Colonic mucosa (tissue), 4 donors: ENCODE measurements at regions not wholly inside any gene's neighbourhood (a gene's known extent, or its start where the extent isn't known, plus 50 kb on each side); places are given as distances from the start of the nearest gene placed in this dataset.

Source experiments
- DNase-seq: peaks from one replicate; pipeline ENCODE4 v3.0.0-alpha.2; 2020
- H3K27ac ChIP-seq: fragments of 200-600 bp; one replicate; pipeline ENCODE4 v1.8.0; 2021
- H3K27me3 ChIP-seq: fragments of 200-600 bp; one replicate; pipeline ENCODE4 v1.8.0; 2021
- H3K36me3 ChIP-seq: fragments of 200-600 bp; one replicate; pipeline ENCODE4 v1.8.0; 2021
- H3K4me1 ChIP-seq: fragments of 200-600 bp; one replicate; pipeline ENCODE4 v1.8.0; 2021; ENCODE audit warnings: mild to moderate bottlenecking
- H3K4me3 ChIP-seq: fragments of 200-600 bp; one replicate; pipeline ENCODE4 v1.8.0; 2021
- H3K9ac ChIP-seq, 2 donors: one replicate each; pipeline ENCODE4 v1.7.0; 2013; ENCODE audit warnings: control low read depth in 2 of 2, low read depth in 2 of 2, low read length in 2 of 2
- H3K9me3 ChIP-seq: fragments of 200-600 bp; one replicate; pipeline ENCODE4 v1.8.0; 2021
- intact Hi-C: fragments of 100-400 bp; cut with DNase I; formaldehyde crosslinking; loops from one replicate; pipeline ENCODE4 v1.14.1; 2022
- TF ChIP-seq, protein P1 (sequence below): fragments of 200-600 bp; IDR thresholded peaks from one replicate; pipeline ENCODE4 v1.8.0; 2022; ENCODE audit warnings: antibody characterized with exemption, mild to moderate bottlenecking
- donor health status: healthy.
- donor health status: DM: no; HTN: no; CAD: no.
- donor health status: DM: no; HTN: no; CAD: no.

DNA sequence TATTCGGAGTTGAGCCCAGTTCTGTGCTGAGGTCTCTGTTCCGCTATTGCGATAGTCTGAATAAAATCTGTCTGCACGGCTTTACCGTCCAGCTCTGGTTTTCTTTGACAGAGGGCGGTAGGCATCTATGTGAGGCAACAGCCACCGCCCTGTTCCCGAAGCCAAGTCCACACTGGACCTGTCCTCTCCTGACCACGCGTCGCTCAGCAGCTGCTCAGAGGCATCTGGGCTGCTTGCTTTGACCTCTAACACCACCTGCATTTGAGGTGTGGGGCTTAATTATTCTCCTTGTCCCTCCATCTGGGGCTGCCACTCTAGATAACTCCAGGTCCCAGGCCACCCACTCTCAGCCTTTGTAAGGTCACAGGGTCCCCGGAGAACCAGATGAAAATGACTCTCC is 168.4 kb upstream of the SMIM23 start:
- DNase-seq: no peak
- H3K27ac ChIP-seq: no peak overlapping the region
- TF ChIP-seq, protein P1, sequence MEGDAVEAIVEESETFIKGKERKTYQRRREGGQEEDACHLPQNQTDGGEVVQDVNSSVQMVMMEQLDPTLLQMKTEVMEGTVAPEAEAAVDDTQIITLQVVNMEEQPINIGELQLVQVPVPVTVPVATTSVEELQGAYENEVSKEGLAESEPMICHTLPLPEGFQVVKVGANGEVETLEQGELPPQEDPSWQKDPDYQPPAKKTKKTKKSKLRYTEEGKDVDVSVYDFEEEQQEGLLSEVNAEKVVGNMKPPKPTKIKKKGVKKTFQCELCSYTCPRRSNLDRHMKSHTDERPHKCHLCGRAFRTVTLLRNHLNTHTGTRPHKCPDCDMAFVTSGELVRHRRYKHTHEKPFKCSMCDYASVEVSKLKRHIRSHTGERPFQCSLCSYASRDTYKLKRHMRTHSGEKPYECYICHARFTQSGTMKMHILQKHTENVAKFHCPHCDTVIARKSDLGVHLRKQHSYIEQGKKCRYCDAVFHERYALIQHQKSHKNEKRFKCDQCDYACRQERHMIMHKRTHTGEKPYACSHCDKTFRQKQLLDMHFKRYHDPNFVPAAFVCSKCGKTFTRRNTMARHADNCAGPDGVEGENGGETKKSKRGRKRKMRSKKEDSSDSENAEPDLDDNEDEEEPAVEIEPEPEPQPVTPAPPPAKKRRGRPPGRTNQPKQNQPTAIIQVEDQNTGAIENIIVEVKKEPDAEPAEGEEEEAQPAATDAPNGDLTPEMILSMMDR: no peak
- intact Hi-C loops: no loop called here
- no peak overlapping the region for H3K4me3 ChIP-seq
- no peaks in the 10 kb centered on the region for H3K4me1 ChIP-seq
- no peaks in the 10 kb centered on the region for H3K9me3 ChIP-seq
- no peak overlapping the region for H3K9ac ChIP-seq
- no peaks in the 10 kb centered on the region for H3K27me3 ChIP-seq
- no peaks in the 10 kb centered on the region for H3K36me3 ChIP-seq

DNA sequence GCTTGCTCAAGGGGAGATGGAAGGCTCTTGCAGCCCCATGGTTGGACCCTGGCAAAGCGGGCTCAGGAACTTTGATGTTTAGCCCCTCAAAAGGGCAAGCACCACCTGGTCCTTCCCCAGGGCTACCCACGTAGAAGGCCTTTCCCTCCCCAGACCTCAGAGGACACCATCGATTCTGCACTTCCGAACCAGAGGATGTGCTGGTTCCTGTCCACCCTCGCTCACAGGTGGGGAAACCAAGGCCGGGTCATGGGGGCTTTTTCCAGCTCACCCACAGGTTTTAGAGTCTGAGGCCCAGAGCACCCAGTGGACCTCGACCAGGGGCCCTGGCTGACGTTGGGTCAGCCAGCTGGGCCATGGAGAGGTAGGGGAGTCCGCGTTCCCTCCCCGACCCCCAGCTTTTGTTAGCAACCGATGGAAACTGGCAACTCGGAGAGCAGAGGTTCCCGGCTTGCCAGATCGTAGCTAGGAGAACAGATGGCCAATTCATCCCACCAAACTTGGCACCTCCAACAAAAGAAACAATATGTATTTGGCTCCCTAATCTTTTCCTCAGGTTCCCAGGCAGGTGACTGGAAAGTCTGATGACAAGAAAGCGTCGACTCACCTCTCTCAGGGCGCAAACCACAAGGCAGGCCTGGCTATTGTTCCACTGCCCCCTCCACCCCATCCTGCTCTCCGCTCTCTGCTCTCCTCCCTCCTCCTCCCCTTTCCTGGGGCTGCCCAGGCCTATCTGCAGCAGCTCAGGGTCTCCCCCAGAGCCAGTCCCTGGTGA is 167.6 kb upstream of the SMIM23 start:
- H3K9ac ChIP-seq: no peak overlapping the region
- H3K36me3 ChIP-seq: no peaks in the 10 kb centered on the region
- no peak overlapping the region for H3K4me3 ChIP-seq
- no peaks in the 10 kb centered on the region for H3K4me1 ChIP-seq
- TF ChIP-seq, protein P1: no peak
- no peak overlapping the region for H3K27ac ChIP-seq
- no peak for DNase-seq
- no peaks in the 10 kb centered on the region for H3K9me3 ChIP-seq
- intact Hi-C loops: no loop called here
- no peaks in the 10 kb centered on the region for H3K27me3 ChIP-seq

DNA sequence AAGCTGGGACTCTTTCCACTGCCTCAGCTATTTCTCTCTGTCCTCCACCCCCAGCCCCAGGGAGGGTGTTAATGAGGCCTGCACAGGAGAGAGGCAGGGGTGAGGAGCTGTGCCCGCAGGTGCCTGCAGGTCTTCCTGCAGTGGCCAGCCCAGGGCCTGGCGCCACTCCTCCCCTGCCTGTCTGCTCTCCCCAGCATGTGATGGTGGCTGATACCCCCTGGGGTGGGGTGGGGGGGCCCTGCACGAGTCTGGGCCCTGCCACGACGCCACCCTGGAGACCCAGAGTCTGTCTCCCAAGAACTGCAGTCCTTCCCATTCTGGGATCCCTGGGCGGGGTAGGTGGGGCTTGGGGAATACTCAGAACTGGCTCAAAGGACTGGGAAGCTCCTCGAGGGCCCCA is 166.4 kb upstream of the SMIM23 start:
- intact Hi-C loops: no loop called here

DNA sequence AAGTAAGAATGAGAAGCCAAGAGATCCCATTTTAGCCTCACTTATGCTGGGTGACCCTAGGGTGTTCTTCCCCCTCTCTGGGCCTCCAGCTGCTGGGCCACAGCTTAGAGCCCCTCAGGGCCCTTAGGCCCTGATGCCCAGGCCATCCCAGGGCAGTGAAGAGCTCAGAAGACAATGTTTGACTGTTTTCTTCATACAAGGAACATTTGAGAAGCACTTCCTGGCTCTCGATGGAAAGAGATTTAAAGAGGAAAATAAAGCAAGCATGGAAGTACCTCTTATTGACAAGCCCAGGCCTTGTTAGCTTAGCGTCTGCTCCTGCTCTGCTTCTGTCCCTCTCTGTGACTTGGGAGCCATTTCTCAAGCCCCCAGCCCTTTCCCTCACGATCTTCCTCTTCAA is 165.9 kb upstream of the SMIM23 start:
- H3K27ac ChIP-seq: no peak overlapping the region
- no peak overlapping the region for H3K4me3 ChIP-seq
- no peak overlapping the region for H3K9ac ChIP-seq
- intact Hi-C loops: no loop called here
- no peaks in the 10 kb centered on the region for H3K4me1 ChIP-seq
- no peaks in the 10 kb centered on the region for H3K9me3 ChIP-seq
- TF ChIP-seq, protein P1: no peak
- DNase-seq: no peak
- no peaks in the 10 kb centered on the region for H3K36me3 ChIP-seq
- H3K27me3 ChIP-seq: no peaks in the 10 kb centered on the region

More for the DNA sequence above, 166.4 kb upstream of the SMIM23 start:
- Histone ChIP-seq H3K36me3 (no peaks in the 10 kb centered on the region), H3K27ac (no peak overlapping the region), H3K9me3 (no peaks in the 10 kb centered on the region), H3K9ac (no peak overlapping the region), H3K27me3 (no peaks in the 10 kb centered on the region), H3K4me3 (no peak overlapping the region), H3K4me1 (no peaks in the 10 kb centered on the region)
- no peak for DNase-seq
- TF ChIP-seq, protein P1: no peak

DNA sequence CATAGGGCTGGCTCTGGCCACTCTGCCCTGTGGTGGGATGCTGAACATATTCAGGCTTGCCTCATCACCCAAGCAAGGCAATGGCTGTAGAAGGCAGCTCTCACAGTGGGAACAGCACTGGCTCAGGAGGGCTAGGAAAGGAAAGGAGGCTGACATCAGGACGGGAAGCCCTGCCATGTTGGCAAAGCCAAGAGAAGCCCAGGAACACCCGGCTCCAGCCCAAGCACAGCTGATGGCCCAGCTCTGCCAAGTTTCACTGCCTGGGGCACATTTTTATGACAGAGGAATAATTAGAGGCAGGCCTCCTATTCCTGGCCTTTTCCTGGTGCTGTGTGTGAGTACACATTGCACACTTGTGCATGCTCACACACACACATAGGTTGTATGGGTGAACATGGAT is 163.6 kb upstream of the SMIM23 start:
- Histone ChIP-seq H3K27ac (no peak overlapping the region), H3K9ac (no peak overlapping the region), H3K4me1 (no peaks in the 10 kb centered on the region), H3K4me3 (no peak overlapping the region), H3K27me3 (no peaks in the 10 kb centered on the region), H3K9me3 (no peaks in the 10 kb centered on the region), H3K36me3 (no peaks in the 10 kb centered on the region)
- DNase-seq: no peak
- intact Hi-C loops: no loop called here
- TF ChIP-seq, protein P1: no peak
